ENCODE measurements at regions not wholly inside any gene's neighbourhood (a gene's known extent, or its start where the extent isn't known, plus 50 kb on each side); places are given as distances from the start of the nearest gene placed in this dataset.

DNA sequence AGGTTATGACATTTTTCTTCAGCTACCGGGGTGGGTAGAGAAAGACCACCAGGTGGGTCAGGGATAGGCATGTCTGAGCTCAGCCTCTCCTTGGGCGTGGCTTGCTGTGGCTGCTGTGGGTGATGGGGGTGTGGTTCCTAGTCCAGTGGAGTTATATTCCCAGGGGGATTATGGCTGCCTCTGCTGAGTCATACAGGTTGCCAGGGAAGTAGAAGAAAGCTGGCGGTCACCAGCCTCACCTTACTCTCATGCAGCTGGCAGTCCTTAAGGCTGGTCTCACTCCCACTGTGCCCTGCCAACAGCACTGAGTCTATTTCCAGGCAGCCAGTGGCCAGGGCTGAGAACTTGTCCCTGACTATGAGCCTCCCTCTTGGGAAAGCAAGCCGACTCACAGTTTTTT is 130.0 kb downstream of the SCP2D1 start:
- TF ChIP-seq, protein P1, sequence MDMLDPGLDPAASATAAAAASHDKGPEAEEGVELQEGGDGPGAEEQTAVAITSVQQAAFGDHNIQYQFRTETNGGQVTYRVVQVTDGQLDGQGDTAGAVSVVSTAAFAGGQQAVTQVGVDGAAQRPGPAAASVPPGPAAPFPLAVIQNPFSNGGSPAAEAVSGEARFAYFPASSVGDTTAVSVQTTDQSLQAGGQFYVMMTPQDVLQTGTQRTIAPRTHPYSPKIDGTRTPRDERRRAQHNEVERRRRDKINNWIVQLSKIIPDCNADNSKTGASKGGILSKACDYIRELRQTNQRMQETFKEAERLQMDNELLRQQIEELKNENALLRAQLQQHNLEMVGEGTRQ (IDR thresholded peaks at IDR 0.05; ENCODE audit: borderline replicate concordance, low read depth, low read length), result no peak
- TF ChIP-seq, protein P2, sequence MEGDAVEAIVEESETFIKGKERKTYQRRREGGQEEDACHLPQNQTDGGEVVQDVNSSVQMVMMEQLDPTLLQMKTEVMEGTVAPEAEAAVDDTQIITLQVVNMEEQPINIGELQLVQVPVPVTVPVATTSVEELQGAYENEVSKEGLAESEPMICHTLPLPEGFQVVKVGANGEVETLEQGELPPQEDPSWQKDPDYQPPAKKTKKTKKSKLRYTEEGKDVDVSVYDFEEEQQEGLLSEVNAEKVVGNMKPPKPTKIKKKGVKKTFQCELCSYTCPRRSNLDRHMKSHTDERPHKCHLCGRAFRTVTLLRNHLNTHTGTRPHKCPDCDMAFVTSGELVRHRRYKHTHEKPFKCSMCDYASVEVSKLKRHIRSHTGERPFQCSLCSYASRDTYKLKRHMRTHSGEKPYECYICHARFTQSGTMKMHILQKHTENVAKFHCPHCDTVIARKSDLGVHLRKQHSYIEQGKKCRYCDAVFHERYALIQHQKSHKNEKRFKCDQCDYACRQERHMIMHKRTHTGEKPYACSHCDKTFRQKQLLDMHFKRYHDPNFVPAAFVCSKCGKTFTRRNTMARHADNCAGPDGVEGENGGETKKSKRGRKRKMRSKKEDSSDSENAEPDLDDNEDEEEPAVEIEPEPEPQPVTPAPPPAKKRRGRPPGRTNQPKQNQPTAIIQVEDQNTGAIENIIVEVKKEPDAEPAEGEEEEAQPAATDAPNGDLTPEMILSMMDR (IDR thresholded peaks at IDR 0.05), result no peak
- TF ChIP-seq RFX5 (IDR thresholded peaks at IDR 0.05; ENCODE audit: low read length) (no peak), SMC3 (IDR thresholded peaks at IDR 0.05; ENCODE audit: low read depth, low read length) (no peak), GABPA (IDR thresholded peaks at IDR 0.05; ENCODE audit: low read depth) (no peak), POLR2AphosphoS5 (IDR thresholded peaks at IDR 0.05; ENCODE audit: low read depth, low read length) (no peak), EP300 (IDR thresholded peaks at IDR 0.05; ENCODE audit: borderline replicate concordance in 1 of 2, low read depth in 1 of 2, low read length in 1 of 2) (no peak), GATA2 (CRISPR knock-in tag; IDR thresholded peaks at IDR 0.05) (no peak), RCOR1 (IDR thresholded peaks at IDR 0.05; ENCODE audit: low read length) (no peak)
- TF ChIP-seq, protein P3, sequence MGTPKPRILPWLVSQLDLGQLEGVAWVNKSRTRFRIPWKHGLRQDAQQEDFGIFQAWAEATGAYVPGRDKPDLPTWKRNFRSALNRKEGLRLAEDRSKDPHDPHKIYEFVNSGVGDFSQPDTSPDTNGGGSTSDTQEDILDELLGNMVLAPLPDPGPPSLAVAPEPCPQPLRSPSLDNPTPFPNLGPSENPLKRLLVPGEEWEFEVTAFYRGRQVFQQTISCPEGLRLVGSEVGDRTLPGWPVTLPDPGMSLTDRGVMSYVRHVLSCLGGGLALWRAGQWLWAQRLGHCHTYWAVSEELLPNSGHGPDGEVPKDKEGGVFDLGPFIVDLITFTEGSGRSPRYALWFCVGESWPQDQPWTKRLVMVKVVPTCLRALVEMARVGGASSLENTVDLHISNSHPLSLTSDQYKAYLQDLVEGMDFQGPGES (IDR thresholded peaks at IDR 0.05; ENCODE audit: low read depth, low read length), result no peak
